Left forelimb (tissue), 1 donor: ENCODE measurements at regions not wholly inside any gene's neighbourhood (a gene's known extent, or its start where the extent isn't known, plus 50 kb on each side); places are given as distances from the start of the nearest gene placed in this dataset.
A peak's percentile ranks its signal among the peaks of the same experiment; 100 is the strongest.
"Not testable (repeated sequence)": the region's sequence is repeated elsewhere in the genome, so short reads cannot be mapped to it uniquely, and the experiment has no call there.

Source experiments
- DNase-seq: peaks from one replicate; pipeline ENCODE4 v3.0.0-alpha.2; 2018; ENCODE audit warnings: low spot score

DNA sequence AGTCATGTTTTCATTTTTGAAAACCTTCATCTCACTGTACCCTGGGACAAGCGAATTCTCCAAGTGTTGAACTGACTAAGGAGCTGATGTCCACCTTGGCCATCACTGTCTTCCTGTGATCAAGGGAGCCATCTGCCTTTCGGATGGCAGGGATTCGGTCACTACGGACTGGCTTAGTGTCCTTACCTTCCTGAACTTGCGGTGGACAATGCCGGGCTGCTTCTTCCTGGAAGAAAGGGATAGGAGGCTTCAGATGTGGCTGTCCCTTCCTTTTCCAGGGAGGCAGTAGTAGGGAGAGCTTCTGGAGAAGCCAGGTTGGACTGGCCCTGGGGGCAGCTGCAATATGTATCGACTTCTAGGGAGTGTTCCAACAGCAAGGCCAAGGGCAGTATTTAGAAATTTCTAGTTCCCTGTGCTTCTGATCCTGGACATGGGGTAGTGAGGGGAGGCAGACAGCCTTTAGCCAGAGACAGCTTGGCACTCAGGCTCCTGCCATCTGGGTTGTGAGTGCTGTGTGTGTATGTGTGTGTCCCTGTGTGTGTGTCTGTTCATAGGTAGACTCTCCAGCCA lies 114.6 kb downstream of the IER5 start:
- no peak for DNase-seq

DNA sequence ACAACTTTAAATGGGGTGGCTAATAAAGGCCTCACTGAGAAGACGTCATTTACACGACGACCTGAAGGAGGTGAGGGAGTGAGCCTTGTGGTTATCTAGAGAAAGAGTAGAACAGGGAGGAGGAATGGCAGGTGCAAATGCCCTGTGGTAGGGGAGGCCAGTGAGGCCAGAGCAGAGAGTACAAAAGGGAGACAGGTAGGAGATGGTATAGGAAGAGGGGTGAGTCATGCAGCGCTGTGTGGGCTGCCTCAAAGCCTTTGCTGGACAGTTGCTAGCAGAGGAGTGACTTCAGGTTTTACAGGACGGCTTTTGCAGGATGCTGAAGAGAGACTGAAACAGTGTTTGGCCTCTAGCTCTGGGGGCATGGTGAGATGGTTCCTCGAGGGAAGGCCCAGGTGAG lies 116.0 kb downstream of the IER5 start:
- no peak for DNase-seq

GRCh38 chr1:181205901-181206300 lies 117.4 kb downstream of the IER5 start:
- no peak for DNase-seq

- no peak for DNase-seq
Measured at GRCh38 chr1:181206513-181206912, 118.0 kb downstream of the IER5 start.

DNA sequence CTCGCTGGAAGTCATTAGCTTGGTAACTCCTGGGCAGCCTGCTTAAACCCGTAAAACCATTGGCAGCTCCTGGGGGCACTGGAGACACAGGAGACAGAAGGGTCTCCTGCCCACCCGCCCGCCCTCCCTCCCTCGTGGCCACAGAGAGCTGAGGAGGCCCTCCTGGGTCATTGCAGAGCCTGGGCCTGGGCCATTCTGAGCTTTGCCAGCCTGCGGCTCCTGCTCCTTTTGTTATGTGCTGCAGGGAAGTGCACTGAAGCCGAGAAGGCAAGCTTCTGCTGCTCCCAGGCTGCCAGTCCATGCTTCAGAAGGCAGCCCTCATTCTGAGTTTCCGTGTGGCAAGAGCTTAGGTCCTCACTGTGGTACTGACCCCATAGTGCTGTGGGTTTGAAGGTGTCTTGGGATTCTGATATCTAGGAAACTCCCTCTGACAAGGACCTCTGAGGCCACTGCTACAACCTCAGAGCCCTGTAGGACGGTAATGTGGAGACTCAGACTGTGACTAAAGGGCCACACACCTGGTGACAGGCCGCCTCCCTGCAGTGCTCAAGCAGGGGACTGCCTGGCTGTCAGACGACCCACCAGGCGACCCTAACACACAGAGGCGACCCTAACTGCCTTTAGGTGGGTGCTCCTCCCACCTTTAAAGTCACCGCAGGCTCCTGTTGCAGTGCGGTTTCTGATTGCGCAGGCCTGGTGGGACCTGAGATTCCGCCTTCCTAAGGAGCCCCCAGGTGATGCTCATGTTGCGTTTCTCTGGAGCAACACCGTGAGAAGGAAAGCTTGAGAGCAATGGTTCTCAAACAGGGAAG lies 118.7 kb downstream of the IER5 start:
- no peak for DNase-seq

DNA sequence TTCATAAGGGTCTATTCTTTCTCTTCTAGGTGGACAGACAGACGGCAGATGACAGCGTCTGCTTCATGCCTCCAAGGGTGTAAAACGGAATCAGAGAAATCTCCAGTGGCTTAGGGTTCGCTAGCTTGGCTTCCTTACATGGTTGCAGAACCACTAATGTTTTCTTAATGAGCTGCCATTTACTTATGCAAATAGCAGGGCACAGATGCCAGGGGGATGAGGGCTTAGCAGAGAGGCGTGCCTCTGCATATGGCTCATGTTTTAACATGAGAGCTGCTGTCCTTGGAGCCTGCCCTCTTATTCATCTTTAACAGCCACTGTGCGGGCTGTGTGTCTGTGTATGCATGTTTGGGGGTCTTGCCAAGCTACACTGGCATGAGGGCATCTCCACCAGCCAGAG lies 119.6 kb downstream of the IER5 start:
- no peak for DNase-seq

DNA sequence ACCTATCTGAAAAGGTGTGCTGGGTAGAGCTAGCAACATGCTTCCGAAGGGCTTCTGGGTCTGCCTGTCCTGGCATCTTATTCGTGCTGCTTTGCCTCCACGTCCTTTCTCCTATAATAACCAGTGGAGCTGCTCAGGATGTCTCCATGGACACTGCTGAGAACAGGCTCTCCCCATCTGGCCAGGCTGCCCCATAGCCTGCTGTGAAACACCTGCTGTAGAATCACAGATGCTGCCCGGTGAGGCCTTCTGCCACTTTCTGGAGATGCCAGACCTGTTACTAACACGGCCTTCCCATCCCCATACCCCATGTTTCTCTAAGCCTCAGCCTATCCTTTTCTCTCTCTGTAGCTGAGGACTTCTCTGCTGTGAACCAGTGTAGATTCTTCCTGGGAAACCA lies 120.5 kb downstream of the IER5 start:
- peak; percentile 22 for DNase-seq

GRCh38 chr1:181213056-181213455 lies 124.6 kb downstream of the IER5 start:
- DNase-seq = no peak

DNA sequence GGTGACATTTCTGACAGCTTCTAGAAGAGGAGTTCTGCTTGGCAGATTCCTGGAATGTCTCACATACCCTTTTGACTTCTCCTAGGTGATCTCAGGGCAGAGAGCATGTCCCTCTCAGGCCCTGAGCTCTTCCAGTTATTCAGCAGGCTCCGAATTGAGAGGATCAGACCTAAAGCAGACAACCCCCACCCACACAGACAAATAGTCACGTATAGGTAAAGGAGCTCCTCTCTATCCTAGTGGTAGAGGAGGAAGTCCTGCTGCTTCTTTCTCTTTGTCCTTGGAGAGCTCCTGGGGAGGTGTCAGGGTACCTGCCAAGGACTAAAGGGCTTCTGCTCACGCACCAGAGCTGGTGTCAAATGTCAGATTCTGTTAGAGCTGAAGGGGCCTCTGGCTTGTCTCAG lies 128.1 kb downstream of the IER5 start:
- DNase-seq = no peak

GRCh38 chr1:181219938-181220337 lies 131.4 kb downstream of the IER5 start:
- DNase-seq = no peak

- DNase-seq = no peak
Measured at GRCh38 chr1:181221078-181221477, 132.6 kb downstream of the IER5 start.

DNA sequence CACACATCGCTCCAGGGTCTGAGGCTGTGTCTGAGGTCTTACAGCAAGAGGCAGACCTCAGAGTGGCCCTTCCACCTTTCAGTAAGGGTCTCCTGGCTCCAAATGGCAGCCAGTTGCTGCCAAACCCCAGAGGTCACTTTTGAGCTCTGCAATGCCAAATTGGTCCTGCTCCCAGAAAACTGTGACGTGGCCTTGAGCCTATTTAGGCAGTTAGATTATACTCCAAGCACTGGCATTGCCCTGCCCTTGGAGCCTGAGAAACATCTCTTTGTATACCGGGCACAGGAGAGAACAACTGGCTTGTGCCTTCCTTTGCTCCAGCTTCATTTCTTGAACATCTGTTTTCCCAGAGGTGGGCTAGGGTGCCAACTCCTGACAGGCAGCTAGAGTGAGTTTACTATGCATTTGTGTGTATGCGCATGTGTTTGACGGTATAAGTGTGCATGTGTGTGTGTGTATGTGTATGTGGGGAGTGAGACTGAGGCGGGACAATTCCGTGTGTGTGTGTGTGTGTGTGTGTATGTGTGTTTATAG lies 134.5 kb downstream of the IER5 start:
- DNase-seq = no peak

- DNase-seq = not testable (repeated sequence)
Measured at GRCh38 chr1:181226728-181227127, 138.2 kb downstream of the IER5 start.

DNA sequence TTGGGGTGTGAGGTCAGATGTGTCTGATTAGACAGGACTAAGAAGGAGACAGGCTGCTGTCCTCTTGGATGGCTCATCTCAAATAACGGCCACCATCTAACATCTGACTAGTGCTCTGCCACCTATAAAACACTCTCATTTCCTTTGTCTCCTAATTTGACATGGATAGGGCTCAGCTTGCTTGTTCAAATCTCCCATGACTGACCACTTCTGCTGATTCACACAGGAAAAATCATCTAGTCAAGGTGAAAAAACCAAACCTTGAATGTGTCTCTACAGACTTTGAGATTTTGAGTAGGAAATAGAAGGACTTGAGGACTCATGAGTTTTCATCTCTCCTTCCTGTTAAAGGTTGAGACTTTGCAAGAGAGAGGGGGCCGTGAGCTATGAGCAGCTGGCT lies 150.6 kb downstream of the IER5 start:
- no peak for DNase-seq

DNA sequence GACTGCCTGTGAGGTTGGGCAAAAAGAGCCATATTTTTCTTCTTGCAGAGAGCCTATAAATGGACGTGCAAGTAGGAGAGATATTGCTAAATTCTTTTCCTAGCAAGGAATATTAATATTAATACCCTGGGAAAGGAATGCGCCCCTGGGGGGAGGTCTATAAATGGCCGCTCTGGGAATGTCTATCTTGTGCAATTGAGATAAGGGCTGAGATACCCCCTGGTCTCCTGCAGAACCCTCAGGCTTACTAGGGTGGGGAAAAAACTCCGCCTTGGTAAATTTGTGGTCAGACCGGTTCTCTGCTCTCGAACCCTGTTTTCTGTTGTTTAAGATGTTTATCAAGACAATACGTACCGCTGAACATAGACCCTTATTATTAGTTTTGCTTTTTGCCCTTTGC lies 157.8 kb downstream of the IER5 start:
- not testable (repeated sequence) for DNase-seq

DNA sequence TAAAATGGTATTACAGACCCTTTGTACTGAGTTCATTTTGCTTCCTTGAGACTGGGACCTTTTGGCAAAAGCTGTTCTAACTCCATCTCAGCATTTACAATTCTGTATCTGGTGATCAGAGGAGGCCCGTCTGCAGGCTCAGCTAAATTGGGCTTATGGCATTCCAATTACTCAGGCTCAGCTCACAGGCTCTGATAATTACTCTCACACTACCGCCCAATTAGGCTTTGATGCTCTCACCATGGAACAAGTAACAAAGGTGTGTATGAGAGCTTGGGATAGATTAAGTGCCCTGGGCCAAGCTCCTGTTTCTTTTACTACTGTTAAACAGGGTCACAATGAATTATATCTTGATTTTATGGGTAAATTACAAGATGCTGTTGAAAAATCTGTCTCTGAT lies 159.9 kb downstream of the IER5 start:
- not testable (repeated sequence) for DNase-seq

GRCh38 chr1:181249186-181249585 lies 160.7 kb downstream of the IER5 start:
- no peak for DNase-seq

DNA sequence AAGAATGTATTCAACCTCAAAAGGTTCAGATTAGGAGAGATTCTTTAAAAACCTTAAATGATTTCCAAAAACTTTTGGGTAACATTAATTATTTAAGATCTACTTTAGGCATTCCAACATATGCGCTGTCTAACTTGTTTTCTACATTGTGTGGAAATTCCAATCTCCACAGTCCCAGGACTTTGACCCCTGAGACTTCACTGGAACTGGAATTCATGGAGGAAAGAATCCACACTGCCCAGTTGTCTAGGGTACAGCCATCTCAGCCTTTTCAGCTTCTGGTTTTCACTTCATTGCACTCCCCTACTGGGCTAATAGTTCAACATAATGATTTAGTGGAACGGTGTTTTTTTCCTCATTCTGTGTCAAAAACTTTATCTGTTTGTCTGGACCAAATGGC lies 161.5 kb downstream of the IER5 start:
- DNase-seq = no peak

- DNase-seq = no peak
Measured at GRCh38 chr1:181251001-181251712, 162.7 kb downstream of the IER5 start.

GRCh38 chr1:181251713-181252075 lies 163.2 kb downstream of the IER5 start:
- DNase-seq = no peak

GRCh38 chr1:181253601-181254000 lies 165.1 kb downstream of the IER5 start:
- not testable (repeated sequence) for DNase-seq

- no peak for DNase-seq
Measured at GRCh38 chr1:181255270-181255929, 166.9 kb downstream of the IER5 start.
